HepG2 (cell line): ENCODE measurements at regions not wholly inside any gene's neighbourhood (a gene's known extent, or its start where the extent isn't known, plus 50 kb on each side); places are given as distances from the start of the nearest gene placed in this dataset.

ENCODE experiments used
- HNRNPUL1 ChIP-seq: fragments of 200-400 bp; formaldehyde crosslinking; IDR thresholded peaks from 2 replicates; pipeline ENCODE4 v1.6.1; 2017; ENCODE audit warnings: low read depth, mild to moderate bottlenecking, low read length, moderate library complexity
- MZF1 ChIP-seq: sonication (generic); formaldehyde crosslinking; IDR thresholded peaks from 2 replicates; pipeline ENCODE4 v1.8.1; 2023; ENCODE audit warnings: mild to moderate bottlenecking, missing genetic modification reagents, borderline replicate concordance
- ZBTB8A ChIP-seq: sonication (generic); formaldehyde crosslinking; IDR thresholded peaks from 2 replicates; pipeline ENCODE4 v1.4.0; 2020; ENCODE audit warnings: mild to moderate bottlenecking, low read depth, missing genetic modification reagents, borderline replicate concordance
- ZFP82 ChIP-seq: sonication (generic); formaldehyde crosslinking; IDR thresholded peaks from 2 replicates; pipeline ENCODE4 v1.5.1; 2020; ENCODE audit warnings: mild to moderate bottlenecking, missing genetic modification reagents, borderline replicate concordance
- ZNF572 ChIP-seq: sonication (generic); formaldehyde crosslinking; IDR thresholded peaks from 2 replicates; pipeline ENCODE4 v1.5.1; 2020; ENCODE audit warnings: mild to moderate bottlenecking, missing genetic modification reagents
- ZNF720 ChIP-seq: sonication (generic); formaldehyde crosslinking; IDR thresholded peaks from 2 replicates; pipeline ENCODE4 v1.4.0; 2020; ENCODE audit warnings: missing genetic modification reagents
- TF ChIP-seq, protein P1 (sequence below), 2 experiments: IDR thresholded peaks; 2 replicates each; pipeline ENCODE4 v1.6.1; 2011 to 2012; ENCODE audit warnings: low read length in 2 of 2, borderline replicate concordance in 1 of 2, low read depth in 1 of 2, mild to moderate bottlenecking in 1 of 2, moderate library complexity in 1 of 2
- TF ChIP-seq, protein P2 (sequence below): sonication (generic); formaldehyde crosslinking; IDR thresholded peaks from 2 replicates; pipeline ENCODE4 v1.4.0; 2020; ENCODE audit warnings: low read depth, missing genetic modification reagents
- TF ChIP-seq, protein P3 (sequence below): IDR thresholded peaks from 2 replicates; pipeline ENCODE4 v1.6.1; 2016; ENCODE audit warnings: missing compliant biosample characterization, missing genetic modification reagents, borderline replicate concordance

DNA sequence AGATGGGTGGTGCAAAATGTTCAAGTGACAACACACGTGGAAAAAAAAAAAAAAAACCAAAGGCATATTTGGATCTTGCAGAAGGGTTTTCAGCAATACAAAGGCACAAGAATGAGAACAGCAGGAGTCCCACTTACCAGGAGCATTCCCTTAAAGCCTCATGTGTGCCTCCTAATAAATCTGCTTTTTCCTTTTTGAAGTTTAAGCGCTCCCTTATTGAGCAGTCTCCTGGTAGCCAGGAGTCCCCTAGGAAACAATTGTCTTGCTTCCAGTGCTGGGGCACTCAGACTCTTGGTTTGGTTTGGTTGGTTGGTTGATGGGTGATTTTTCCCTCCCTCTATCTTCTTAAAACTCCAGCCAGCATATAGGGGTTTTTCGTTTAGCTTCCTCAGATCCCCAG, 321.8 kb upstream of the NFE2L3 start (continued):
- no peak for TF ChIP-seq HNRNPUL1
- no peak for TF ChIP-seq ZNF720 (CRISPR knock-in tag)
- TF ChIP-seq, protein P1, sequence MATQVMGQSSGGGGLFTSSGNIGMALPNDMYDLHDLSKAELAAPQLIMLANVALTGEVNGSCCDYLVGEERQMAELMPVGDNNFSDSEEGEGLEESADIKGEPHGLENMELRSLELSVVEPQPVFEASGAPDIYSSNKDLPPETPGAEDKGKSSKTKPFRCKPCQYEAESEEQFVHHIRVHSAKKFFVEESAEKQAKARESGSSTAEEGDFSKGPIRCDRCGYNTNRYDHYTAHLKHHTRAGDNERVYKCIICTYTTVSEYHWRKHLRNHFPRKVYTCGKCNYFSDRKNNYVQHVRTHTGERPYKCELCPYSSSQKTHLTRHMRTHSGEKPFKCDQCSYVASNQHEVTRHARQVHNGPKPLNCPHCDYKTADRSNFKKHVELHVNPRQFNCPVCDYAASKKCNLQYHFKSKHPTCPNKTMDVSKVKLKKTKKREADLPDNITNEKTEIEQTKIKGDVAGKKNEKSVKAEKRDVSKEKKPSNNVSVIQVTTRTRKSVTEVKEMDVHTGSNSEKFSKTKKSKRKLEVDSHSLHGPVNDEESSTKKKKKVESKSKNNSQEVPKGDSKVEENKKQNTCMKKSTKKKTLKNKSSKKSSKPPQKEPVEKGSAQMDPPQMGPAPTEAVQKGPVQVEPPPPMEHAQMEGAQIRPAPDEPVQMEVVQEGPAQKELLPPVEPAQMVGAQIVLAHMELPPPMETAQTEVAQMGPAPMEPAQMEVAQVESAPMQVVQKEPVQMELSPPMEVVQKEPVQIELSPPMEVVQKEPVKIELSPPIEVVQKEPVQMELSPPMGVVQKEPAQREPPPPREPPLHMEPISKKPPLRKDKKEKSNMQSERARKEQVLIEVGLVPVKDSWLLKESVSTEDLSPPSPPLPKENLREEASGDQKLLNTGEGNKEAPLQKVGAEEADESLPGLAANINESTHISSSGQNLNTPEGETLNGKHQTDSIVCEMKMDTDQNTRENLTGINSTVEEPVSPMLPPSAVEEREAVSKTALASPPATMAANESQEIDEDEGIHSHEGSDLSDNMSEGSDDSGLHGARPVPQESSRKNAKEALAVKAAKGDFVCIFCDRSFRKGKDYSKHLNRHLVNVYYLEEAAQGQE (IDR thresholded peaks at IDR 0.05; ENCODE audit: borderline replicate concordance in 1 of 2, low read depth in 1 of 2, low read length in 2 of 2): no peak
- TF ChIP-seq MZF1 (CRISPR knock-in tag): no peak
- no peak for TF ChIP-seq ZBTB8A (CRISPR knock-in tag)
- TF ChIP-seq, protein P2, sequence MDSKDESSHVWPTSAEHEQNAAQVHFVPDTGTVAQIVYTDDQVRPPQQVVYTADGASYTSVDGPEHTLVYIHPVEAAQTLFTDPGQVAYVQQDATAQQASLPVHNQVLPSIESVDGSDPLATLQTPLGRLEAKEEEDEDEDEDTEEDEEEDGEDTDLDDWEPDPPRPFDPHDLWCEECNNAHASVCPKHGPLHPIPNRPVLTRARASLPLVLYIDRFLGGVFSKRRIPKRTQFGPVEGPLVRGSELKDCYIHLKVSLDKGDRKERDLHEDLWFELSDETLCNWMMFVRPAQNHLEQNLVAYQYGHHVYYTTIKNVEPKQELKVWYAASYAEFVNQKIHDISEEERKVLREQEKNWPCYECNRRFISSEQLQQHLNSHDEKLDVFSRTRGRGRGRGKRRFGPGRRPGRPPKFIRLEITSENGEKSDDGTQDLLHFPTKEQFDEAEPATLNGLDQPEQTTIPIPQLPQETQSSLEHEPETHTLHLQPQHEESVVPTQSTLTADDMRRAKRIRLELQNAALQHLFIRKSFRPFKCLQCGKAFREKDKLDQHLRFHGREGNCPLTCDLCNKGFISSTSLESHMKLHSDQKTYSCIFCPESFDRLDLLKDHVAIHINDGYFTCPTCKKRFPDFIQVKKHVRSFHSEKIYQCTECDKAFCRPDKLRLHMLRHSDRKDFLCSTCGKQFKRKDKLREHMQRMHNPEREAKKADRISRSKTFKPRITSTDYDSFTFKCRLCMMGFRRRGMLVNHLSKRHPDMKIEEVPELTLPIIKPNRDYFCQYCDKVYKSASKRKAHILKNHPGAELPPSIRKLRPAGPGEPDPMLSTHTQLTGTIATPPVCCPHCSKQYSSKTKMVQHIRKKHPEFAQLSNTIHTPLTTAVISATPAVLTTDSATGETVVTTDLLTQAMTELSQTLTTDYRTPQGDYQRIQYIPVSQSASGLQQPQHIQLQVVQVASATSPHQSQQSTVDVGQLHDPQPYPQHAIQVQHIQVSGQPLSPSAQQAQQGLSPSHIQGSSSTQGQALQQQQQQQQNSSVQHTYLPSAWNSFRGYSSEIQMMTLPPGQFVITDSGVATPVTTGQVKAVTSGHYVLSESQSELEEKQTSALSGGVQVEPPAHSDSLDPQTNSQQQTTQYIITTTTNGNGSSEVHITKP: no peak
- no peak for TF ChIP-seq ZFP82 (CRISPR knock-in tag)
- TF ChIP-seq, protein P3, sequence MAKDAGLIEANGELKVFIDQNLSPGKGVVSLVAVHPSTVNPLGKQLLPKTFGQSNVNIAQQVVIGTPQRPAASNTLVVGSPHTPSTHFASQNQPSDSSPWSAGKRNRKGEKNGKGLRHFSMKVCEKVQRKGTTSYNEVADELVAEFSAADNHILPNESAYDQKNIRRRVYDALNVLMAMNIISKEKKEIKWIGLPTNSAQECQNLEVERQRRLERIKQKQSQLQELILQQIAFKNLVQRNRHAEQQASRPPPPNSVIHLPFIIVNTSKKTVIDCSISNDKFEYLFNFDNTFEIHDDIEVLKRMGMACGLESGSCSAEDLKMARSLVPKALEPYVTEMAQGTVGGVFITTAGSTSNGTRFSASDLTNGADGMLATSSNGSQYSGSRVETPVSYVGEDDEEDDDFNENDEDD: no peak
- TF ChIP-seq ZNF572 (CRISPR knock-in tag): no peak
